Loucy (cell line): ENCODE measurements at regions not wholly inside any gene's neighbourhood (a gene's known extent, or its start where the extent isn't known, plus 50 kb on each side); places are given as distances from the start of the nearest gene placed in this dataset.

Source experiments
- H2AFZ ChIP-seq: fragments of 200-600 bp; sonication (generic); 2 replicates; pipeline ENCODE4 v1.6.0; 2016; ENCODE audit warnings: antibody characterized with exemption, mild to moderate bottlenecking, low read length, moderate library complexity
- H3F3A ChIP-seq: fragments of 200-600 bp; 2 replicates; pipeline ENCODE4 v1.6.0; 2016; ENCODE audit warnings: antibody characterized with exemption, low read depth, mild to moderate bottlenecking
- H3K27me3 ChIP-seq: fragments of 200-600 bp; sonication (generic); 2 replicates; pipeline ENCODE4 v1.6.1; 2014; ENCODE audit warnings: low read length, mild to moderate bottlenecking; ENCODE audit not compliant: insufficient read depth, poor library complexity, severe bottlenecking
- H3K36me3 ChIP-seq: fragments of 200-600 bp; sonication (generic); 2 replicates; pipeline ENCODE4 v1.6.1; 2016; ENCODE audit warnings: low read length; ENCODE audit not compliant: insufficient read depth
- H3K4me1 ChIP-seq: fragments of 200-600 bp; sonication (generic); 2 replicates; pipeline ENCODE4 v1.5.1; 2014; ENCODE audit warnings: low read length, mild to moderate bottlenecking; ENCODE audit not compliant: insufficient read depth, poor library complexity, severe bottlenecking
- H3K4me2 ChIP-seq: fragments of 200-600 bp; sonication (generic); 2 replicates; pipeline ENCODE4 v1.6.0; 2014; ENCODE audit warnings: antibody characterized with exemption, low read length, low read depth, mild to moderate bottlenecking; ENCODE audit not compliant: poor library complexity, severe bottlenecking
- H3K4me3 ChIP-seq: fragments of 200-600 bp; sonication (generic); 2 replicates; pipeline ENCODE4 v1.5.1; 2014; ENCODE audit warnings: low read length, mild to moderate bottlenecking, mixed read lengths; ENCODE audit not compliant: poor library complexity, severe bottlenecking
- H3K79me2 ChIP-seq: fragments of 200-600 bp; sonication (generic); 2 replicates; pipeline ENCODE4 v1.6.1; 2014; ENCODE audit warnings: low read length; ENCODE audit not compliant: insufficient read depth
- H3K9ac ChIP-seq: fragments of 200-600 bp; sonication (generic); 2 replicates; pipeline ENCODE4 v1.6.0; 2014; ENCODE audit warnings: mild to moderate bottlenecking, low read depth, low read length, moderate library complexity; ENCODE audit not compliant: poor library complexity, severe bottlenecking
- H3K9me2 ChIP-seq: fragments of 200-600 bp; sonication (generic); replicated peaks from 2 replicates; pipeline ENCODE4 v1.6.1; 2016; ENCODE audit warnings: low read depth, low read length, mixed read lengths
- H3K9me3 ChIP-seq: fragments of 200-600 bp; sonication (generic); 2 replicates; pipeline ENCODE4 v1.6.1; 2014; ENCODE audit warnings: mild to moderate bottlenecking, antibody characterized with exemption, low read length, low read depth; ENCODE audit not compliant: insufficient read depth
- H4K20me1 ChIP-seq: fragments of 200-600 bp; sonication (generic); 2 replicates; pipeline ENCODE4 v1.6.0; 2014; ENCODE audit warnings: antibody characterized with exemption, low read length, mild to moderate bottlenecking; ENCODE audit not compliant: insufficient read depth, poor library complexity, severe bottlenecking
- EZH2phosphoT487 ChIP-seq: fragments of 200-600 bp; IDR thresholded peaks from 2 replicates; pipeline ENCODE4 v1.6.1; 2018; ENCODE audit warnings: antibody characterized with exemption, mild to moderate bottlenecking, moderate library complexity, borderline replicate concordance
- TF ChIP-seq, protein P1 (sequence below): fragments of 200-600 bp; sonication (generic); conservative IDR thresholded peaks from 2 replicates; pipeline ENCODE4 v1.5.1; 2014; ENCODE audit warnings: mild to moderate bottlenecking, antibody characterized with exemption, low read length

DNA sequence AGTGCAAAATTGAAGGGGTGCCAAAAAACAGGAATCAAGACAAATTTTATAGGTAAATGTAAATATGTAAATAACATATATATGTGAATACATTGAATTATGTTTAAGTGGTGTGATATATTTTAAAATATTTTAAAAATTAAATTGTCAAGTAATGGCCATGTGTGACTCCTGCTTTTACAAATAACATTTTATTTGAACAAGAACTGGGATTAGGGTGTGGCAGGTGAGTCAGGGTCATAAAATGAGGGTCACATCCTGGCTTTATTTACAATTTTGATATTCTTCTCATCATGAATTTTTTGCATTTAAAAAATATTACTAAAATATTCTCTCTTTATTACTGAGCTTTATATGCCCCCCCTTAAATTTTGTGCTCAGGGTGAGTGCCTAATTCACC lies 601.1 kb upstream of the MAN1A1 start:
- no peaks in the 10 kb centered on the region for H3K9me2 ChIP-seq
- no peak overlapping the region for H3K4me3 ChIP-seq
- H4K20me1 ChIP-seq, result no peaks in the 10 kb centered on the region
- H3K4me1 ChIP-seq, result no peaks in the 10 kb centered on the region
- no peak overlapping the region for H2AFZ ChIP-seq
- H3K27me3 ChIP-seq, result no peaks in the 10 kb centered on the region
- no peaks in the 10 kb centered on the region for H3K9me3 ChIP-seq
- no peaks in the 10 kb centered on the region for H3K79me2 ChIP-seq
- TF ChIP-seq EZH2phosphoT487, result no peak
- TF ChIP-seq, protein P1, sequence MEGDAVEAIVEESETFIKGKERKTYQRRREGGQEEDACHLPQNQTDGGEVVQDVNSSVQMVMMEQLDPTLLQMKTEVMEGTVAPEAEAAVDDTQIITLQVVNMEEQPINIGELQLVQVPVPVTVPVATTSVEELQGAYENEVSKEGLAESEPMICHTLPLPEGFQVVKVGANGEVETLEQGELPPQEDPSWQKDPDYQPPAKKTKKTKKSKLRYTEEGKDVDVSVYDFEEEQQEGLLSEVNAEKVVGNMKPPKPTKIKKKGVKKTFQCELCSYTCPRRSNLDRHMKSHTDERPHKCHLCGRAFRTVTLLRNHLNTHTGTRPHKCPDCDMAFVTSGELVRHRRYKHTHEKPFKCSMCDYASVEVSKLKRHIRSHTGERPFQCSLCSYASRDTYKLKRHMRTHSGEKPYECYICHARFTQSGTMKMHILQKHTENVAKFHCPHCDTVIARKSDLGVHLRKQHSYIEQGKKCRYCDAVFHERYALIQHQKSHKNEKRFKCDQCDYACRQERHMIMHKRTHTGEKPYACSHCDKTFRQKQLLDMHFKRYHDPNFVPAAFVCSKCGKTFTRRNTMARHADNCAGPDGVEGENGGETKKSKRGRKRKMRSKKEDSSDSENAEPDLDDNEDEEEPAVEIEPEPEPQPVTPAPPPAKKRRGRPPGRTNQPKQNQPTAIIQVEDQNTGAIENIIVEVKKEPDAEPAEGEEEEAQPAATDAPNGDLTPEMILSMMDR, result no peak
- H3F3A ChIP-seq, result no peaks in the 10 kb centered on the region
- H3K9ac ChIP-seq, result no peak overlapping the region
- no peaks in the 10 kb centered on the region for H3K36me3 ChIP-seq
- H3K4me2 ChIP-seq, result no peak overlapping the region

- no peaks in the 10 kb centered on the region for H4K20me1 ChIP-seq
- H3K9me2 ChIP-seq, result no peaks in the 10 kb centered on the region
- no peak overlapping the region for H2AFZ ChIP-seq
- no peaks in the 10 kb centered on the region for H3K36me3 ChIP-seq
- no peaks in the 10 kb centered on the region for H3K9me3 ChIP-seq
- H3K79me2 ChIP-seq, result no peaks in the 10 kb centered on the region
- no peak overlapping the region for H3K4me3 ChIP-seq
- TF ChIP-seq, protein P1, result no peak
- no peak for TF ChIP-seq EZH2phosphoT487
- no peaks in the 10 kb centered on the region for H3K4me1 ChIP-seq
- H3K9ac ChIP-seq, result no peak overlapping the region
- H3K4me2 ChIP-seq, result no peak overlapping the region
- no peaks in the 10 kb centered on the region for H3F3A ChIP-seq
- peaks cover 6% of the 10 kb centered on the region for H3K27me3 ChIP-seq
Observed at GRCh38 chr6:119942078-119942752, 592.7 kb upstream of the MAN1A1 start.

GRCh38 chr6:119938752-119939151 lies 589.2 kb upstream of the MAN1A1 start:
- no peaks in the 10 kb centered on the region for H4K20me1 ChIP-seq
- peaks cover 6% of the 10 kb centered on the region for H3K27me3 ChIP-seq
- H3K9ac ChIP-seq, result no peak overlapping the region
- TF ChIP-seq EZH2phosphoT487, result no peak
- TF ChIP-seq, protein P1, result no peak
- no peaks in the 10 kb centered on the region for H3F3A ChIP-seq
- no peak overlapping the region for H2AFZ ChIP-seq
- no peak overlapping the region for H3K4me3 ChIP-seq
- H3K36me3 ChIP-seq, result no peaks in the 10 kb centered on the region
- H3K4me2 ChIP-seq, result no peak overlapping the region
- H3K9me2 ChIP-seq, result no peaks in the 10 kb centered on the region
- no peaks in the 10 kb centered on the region for H3K79me2 ChIP-seq
- H3K9me3 ChIP-seq, result no peaks in the 10 kb centered on the region
- no peaks in the 10 kb centered on the region for H3K4me1 ChIP-seq
